HG03045 (cell line): ENCODE measurements at regions not wholly inside any gene's neighbourhood (a gene's known extent, or its start where the extent isn't known, plus 50 kb on each side); places are given as distances from the start of the nearest gene placed in this dataset.
"Not testable (repeated sequence)": the region's sequence is repeated elsewhere in the genome, so short reads cannot be mapped to it uniquely, and the experiment has no call there.

Source experiments
- ATAC-seq: cut with Tn5 transposase; IDR thresholded peaks from one replicate; pipeline ENCODE4 v1.9.1; 2021; ENCODE audit warnings: mild to moderate bottlenecking, moderate library complexity; ENCODE audit not compliant: unreplicated experiment

DNA sequence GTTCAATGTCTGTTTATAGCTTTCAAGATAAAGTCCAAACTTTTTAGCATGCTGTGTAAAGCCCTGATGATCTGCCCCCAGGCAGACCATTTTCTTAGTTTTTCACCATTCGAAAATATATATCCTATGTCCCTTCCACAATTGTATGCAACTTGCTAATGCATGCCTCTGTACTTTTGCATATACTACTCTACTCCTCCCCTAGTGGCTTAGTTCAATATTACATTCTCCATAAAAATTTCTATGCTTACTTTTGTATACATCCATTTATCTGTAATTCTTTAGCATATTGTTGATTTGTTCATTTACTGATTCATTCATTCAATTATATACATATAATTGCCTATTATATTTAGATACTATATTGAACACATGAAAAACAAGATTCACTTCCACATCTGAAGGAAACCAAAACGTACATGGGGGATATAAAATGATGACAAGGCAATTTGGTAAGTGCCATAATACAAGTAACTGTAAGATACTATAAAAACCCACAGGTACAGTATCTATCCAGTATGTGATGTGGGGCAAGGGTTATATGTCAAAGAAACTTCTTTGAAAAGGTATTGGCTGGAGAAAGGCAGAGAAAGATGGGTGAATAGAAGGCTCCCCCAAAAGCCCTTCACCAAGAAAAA is 902.5 kb downstream of the FAM133A start:
- ATAC-seq = no peak

DNA sequence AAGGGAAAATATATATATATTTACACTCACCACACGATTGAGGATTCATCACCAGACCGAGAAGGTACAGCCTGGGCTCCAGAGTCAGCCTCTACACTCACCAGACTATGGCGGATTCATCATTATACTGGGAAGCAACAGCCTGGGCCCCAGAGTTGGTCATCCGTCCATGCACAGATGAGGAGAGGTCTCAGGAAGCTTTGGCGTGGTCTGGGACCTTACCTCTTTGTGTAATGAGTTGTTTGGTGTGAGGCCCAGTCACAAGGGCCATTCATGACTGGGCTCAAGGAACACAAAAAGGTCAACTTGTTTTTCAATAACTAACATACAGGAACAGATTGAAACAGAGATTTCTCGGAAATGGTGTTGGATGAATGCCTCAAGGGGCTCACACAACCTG is 926.1 kb downstream of the FAM133A start:
- ATAC-seq = no peak

DNA sequence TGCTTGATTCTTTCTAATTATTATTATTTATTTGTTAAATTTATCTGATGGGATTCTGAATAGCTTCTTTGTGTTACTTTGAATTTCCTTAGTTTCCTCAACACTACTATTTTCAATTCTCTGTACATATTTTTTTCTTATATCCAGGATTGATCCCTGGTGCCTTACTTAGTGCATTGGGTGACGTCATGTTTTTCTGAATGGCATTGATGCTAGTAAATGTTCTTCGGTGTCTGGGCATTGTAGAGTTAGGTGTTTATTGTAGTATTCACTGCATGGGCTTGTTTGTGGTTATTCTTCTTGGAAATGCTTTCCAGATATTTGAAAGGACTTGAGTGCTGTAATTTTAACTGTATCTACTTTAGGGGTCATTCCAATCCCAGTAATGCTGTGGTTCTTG is 938.1 kb downstream of the FAM133A start:
- no peak for ATAC-seq

DNA sequence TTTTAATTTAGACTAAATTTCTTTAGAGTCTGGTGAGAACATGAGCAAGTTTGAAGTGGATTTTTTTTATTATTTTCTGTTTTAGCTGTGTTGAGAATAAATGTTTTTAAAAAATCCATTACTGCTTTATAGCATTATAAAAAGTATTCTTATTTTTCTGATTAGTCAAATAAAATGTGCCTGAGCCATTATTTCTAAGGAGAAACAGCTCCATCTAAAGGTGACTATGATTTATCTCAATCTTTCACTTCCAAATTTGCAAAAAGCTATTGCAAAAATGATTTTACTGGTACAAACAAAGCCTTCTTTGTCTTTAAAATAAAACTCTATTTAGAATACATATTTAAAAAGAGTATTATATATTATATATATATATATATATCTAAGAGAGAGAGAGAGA is 959.2 kb downstream of the FAM133A start:
- no peak for ATAC-seq

DNA sequence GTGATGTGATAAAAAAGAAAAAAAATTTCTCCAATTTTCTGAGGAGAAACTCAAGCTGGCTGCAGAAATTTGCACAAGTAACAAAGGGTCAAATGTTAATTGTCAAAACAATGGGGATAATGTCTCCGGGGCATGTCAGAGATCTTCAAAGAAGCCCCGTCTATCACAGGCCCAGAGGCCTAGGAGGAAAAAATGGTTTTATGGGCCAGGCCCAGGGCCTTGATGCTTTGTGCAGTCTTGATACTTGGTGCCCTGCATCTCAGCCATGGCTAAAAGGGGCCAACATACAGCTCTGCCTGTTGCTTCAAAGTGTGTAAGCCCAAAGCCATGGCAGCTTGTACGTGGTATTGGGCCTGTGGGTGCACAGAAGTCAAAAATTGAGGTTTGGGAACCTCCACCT is 961.0 kb downstream of the FAM133A start:
- ATAC-seq = no peak

DNA sequence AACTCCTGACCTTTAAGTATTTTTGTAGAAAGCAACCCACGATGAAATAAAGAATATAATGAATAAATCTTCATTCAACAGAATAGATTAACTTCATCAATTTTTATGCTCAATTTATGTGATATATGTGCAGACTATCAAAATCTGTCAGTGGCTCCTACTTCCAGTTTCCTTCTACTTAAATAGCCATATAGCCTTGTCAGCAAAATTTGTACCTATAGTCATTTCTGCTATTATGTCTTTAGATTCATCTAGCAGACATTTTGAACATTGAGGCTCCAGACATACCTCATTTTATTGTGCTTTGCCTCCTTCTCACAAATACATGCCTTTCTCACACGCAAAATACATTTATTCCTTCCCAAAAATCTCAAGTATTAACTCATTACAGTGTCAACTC is 971.7 kb downstream of the FAM133A start:
- no peak for ATAC-seq

DNA sequence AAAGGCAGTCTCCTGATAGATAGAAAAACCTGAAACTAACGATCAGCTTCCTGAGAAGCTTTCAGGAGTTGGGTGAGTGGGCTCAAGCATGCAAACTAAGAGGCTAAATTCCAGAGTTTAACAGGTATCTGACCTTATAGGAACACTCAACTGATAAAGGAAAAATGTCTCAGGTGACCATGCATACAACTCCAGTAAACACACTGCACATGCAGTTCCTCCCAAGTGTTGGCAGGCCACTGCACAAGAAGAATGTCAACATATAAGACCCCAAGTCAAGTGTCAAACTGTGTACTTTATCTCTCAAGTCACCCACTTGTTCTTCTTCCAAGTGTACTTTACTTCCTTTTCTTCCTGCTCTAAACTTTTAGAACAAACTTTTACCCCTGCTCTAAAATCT is 981.2 kb downstream of the FAM133A start:
- ATAC-seq = no peak

DNA sequence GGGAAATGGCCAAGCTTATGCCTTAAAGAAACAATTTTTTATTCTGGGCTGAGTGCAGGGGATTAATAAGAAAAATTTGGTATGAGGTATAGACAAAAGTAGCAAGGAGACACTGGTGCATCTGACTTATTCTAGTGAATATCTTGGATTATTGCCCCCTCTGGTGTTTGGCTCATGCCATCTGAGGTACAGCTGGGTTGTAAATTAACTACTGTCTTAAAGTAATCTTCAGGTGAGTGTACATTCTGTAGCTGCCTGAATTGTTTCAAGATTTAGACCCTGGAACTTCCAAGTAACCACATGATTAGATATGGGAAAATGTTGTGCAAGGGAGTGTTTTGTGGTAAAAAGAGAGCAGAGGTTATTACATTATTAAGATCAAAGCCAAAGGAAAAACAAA is 988.7 kb downstream of the FAM133A start:
- ATAC-seq = no peak

DNA sequence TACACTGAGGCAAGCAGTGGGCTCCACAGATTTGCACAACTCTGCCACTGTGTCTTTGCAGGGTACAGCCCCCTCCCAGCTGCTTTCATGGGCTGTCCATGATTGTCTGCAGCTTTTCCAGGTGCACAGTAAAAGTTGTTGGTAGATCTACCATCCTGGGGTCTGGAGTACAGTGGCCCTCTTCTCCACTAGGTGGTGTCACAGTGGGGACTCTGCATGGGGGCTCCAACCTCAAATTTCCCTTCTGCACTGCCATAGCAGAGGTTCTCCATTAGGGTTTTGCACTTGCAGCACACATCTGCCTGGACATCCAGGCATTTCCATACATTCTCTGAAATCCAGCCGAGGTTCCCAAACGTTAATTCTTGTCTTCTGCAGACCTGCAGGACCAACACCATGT is 1002.3 kb downstream of the FAM133A start:
- ATAC-seq = no peak

DNA sequence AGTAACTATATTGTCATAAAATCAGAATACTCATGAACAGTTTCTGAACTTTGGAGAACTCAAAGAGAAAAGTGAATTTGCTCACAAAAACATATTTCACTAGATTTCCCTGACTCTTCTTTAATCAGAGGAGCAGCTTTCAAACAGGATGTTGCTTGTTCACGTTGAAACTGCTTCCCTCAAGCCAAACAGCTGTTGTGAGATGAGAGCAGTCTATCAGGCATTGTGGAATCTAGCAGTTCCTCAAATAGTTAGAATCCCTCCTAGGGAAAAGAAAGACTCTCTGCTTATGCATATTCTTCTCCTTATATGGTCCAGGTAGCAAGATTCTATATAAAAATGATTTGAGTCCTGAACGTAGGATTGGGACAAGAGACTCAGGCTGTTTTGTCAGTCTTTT is 1012.1 kb downstream of the FAM133A start:
- no peak for ATAC-seq

DNA sequence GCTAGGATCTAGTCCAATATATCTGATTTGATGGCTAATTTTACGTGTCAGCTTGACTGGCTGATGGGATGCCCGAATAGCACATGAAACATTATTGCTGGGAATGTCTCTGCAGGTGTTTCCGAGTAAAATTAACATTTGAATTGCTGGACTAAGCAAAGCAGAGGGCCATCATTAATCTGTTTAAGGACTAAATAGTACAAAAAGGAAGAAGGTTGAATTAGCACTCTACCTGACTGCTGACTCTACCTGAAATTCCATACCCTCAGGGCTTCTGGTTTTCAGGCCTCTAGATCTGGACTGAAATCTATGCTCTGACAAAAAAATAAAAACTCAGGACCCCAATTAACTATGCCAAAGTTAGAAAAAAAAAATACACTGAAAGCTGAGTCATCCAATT is 1021.9 kb downstream of the FAM133A start:
- ATAC-seq = no peak

DNA sequence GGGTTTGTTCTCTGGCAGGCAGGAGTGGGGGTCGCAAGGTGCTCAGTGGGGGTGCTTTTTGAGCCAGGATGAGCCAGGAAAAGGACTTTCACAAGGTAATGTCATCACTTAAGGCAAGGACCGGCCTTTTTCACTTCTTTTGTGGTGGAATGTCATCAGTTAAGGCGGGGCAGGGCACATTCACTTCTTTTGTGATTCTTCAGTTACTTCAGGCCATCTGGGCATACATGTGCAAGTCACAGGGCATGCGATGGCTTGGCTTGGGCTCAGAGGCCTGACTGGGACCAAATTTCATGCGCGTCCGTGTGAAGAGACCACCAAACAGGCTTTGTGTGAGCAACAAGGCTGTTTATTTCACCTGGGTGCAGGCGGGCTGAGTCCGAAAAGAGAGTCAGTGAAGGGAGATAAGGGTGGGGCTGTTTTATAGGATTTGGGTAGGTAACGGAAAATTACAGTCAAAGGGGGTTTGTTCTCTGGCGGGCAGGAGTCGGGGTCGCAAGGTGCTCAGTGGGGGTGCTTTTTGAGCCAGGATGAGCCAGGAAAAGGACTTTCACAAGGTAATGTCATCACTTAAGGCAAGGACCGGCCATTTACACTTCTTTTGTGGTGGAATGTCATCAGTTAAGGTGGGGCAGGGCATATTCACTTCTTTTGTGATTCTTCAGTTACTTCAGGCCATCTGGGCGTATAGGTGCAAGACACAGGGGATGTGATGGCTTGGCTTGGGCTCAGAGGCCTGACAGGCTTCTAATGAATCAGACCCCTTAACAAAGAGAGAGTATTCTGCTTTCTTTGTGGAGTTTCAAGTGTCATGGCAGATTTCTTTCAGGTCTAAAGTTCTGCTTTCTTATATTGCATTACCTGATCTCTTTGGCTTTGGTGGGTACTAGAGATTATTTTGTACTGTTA is 1030.6 kb downstream of the FAM133A start:
- ATAC-seq = not testable (repeated sequence)

DNA sequence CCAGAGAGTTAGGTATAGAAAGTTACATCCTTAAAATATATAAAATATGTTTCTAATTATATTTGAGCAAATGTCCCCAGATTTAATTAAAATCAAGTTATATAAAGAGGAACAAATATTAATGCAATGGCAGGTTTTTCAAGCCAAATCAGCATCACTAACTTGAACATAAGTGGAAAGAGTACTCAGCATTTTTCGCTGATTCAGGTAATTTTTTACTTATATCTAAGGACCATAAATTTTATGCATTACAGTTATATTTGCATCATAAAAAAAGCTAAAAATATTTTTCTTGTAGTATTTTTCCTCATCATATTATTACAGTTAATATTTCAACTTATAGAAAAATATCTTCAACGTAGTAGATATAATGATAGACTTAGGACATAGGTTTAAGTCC is 1047.4 kb downstream of the FAM133A start:
- no peak for ATAC-seq

DNA sequence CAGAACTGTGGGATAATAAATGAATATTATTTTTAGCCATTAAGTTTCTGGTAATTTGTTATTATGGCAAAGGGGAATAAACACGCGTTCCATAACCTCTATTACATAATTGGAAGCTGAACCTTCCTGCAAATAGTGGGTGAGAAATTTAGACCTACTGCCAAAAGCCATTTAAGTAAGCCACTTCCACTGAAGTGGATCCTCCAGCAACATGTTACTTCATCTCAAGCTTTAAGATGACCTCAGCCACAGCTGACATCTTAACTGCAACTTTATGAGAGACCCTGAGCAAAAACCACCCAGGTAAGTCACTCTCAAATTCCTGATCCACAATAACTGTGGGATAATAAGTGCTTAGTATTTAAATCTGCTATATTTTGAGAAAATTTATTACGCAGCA is 1048.6 kb downstream of the FAM133A start:
- no peak for ATAC-seq

DNA sequence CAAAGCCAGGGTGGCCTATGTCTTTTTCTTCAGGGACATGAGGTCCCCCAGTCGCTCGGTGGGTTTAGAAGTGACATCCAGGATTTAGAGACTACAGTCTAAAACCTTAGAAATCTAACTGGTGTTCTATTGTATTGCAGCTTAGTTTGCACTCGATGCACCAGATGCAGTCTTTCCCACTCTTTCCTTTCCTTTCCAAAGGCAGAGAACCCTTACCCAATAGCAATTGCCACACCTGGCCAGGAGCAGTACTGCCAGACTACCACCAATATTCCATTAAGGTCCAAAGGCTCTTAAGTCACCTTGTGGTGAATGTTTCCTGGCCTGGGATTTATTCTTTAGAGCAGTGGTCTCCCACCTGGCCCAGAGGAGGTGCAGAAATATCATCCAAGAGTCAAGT is 1068.8 kb downstream of the FAM133A start:
- ATAC-seq = no peak

DNA sequence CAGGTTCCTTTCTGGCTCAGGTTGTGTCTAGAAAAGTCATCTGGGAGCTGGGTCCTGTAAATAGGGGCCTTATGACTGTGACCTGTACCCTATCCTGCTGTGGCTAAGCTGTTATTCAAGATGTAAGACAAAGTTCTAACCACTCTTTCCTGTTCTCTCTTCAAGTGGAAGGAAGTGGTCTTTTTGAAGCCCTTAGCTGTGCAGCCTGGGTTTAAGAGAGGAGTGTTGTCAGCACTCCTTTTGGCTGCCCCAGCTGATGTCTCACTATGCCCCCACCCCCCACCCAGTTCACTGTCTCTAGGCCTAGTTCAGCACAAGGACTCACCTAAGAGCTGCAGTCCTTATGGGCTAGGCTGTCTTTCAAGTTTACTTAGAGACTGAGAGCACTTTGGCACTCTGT is 1069.5 kb downstream of the FAM133A start:
- ATAC-seq = no peak

DNA sequence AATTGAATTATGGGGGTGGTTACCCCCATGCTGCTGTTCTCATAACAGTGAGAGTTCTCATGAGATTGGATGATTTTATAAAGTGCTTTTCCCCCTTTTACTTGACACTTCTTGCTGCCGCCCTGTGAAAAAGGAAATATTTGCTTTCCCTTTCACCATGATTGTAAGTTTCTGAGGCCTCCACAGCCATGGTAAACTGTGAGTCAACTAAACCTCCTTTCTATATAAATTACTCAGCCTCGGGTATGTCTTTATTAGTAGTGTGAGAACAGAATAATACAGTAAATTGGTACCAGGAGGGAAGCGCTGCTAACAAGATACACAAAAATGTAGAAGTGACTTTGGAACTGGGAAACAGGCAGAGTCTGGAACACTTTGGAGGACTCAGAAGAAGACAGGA is 1070.8 kb downstream of the FAM133A start:
- ATAC-seq = no peak

DNA sequence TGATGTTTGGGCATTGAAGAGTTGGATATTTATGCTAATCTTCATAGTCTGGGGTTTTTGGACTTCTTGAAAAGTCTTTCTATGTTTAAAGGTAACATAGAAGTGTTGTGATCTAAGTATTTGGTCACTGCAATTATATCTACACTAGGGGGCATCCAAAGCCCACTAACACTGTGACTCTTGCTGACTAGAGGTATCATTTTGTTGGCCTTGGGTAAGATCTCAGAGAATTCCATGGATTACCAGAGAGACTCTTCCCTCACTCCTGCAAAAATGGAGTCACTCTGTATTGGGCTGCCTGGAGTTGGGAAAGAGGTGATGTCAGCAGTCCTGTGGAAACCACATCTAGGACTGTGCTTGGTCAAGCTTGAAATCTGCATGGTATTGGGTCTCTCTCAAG is 1077.6 kb downstream of the FAM133A start:
- no peak for ATAC-seq

DNA sequence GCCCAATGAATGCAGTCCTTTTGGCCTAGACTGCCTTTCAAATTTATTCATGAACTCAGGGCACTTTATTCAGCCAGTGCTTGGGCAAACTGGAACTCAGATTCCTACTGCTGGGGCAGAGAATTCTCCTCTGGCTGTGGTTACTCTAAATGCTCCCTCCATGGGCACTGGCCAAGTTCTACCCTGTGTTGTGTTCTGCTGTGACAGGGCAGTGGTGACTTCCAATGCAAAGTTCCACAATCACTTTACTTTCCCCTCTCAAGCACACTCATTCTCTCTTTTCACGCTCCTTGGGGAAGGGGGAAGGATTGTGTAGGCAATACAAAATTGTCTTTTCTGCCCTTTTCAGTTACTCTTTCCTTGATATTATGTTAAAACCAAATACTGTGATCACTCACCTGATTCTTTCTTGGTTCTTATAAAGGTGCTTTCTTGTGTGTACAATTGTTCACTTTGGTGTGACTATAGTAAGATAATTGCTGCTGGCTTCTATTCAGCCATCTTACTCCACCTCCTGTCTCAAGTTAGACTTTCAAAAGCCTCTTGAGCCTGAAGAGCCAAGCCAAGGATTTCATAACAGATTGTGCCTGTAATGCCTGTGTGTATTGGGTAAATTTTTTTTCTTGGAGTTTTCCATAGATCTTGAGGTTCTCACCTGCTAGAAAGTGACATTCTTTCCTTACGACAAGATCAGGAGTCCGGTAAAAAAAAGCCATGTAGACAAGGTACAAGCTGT is 1078.6 kb downstream of the FAM133A start:
- ATAC-seq = no peak

DNA sequence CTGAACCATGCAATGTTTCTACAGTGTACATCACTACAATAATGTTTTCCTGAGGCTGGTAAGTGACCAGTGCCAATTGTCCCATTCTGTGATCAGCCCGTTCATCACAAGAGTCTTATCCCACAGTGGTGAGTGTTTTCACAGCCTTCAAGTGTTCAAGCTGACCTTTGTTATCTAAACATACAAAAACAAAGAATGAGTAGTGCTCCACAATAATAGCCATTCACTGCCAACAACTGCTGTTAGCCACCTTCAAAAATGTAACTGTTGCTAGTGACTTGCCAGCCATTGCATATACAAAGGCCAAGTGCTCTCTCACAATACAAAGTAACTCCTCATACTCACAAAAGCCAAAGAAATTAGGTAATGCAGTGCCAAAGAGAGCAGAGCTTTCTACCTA is 1084.1 kb downstream of the FAM133A start:
- ATAC-seq = no peak

DNA sequence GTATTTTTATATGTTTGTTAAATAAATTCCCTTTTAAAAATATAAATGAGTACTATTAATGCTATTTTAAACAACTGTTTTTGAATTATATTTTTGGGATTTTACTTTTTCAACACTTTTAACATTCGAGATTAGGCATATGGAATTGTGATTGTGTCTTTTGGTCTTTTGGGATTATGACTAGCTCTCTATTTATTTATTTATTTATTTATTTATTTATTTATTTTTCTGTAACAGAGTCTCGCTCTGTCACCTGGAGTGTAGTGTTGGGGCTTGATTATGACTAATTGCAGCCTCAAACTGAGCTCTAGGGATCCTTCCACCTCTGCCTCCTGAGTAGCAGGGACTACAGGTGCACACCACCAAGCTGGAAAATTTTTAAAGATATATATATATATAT is 1101.6 kb downstream of the FAM133A start:
- no peak for ATAC-seq

DNA sequence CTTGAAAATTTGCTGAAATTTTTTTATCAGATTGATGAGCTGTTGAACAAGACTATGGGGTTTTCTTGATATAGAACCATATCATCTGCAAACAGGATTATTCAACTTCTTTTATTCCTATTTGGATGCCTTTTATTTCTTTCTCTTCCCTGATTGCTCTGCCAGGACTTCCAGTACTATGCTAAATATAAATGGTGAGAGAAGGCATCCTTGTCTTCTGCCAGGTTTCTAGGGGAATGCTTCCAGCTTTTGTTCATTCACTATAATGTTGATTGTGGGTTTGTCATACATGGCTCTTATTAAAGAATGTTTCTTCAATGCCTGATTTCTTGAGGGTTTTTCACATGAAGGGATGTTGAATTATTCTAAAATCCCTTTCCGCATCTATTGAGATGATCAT is 1139.5 kb downstream of the FAM133A start:
- no peak for ATAC-seq
